Heart left ventricle (tissue), 13 donors: ENCODE measurements at regions not wholly inside any gene's neighbourhood (a gene's known extent, or its start where the extent isn't known, plus 50 kb on each side); places are given as distances from the start of the nearest gene placed in this dataset.

ENCODE experiments used
- CTCF ChIP-seq, 12 donors: fragments of 200-600 bp; sonication (generic) in 4 of 12; IDR thresholded peaks; one replicate each; pipeline versions ENCODE4 v1.5.0 to v1.8.0; 2018 to 2022; ENCODE audit warnings: antibody characterized with exemption in 12 of 12, mild to moderate bottlenecking in 5 of 12
- POLR2A ChIP-seq, 2 donors: fragments of 450-650 bp; IDR thresholded peaks; one replicate each; pipeline ENCODE4 v1.6.1; 2017; ENCODE audit warnings: antibody characterized with exemption in 2 of 2, mild to moderate bottlenecking in 2 of 2, moderate library complexity in 2 of 2
- donor health status: ischemic (EF 13 %, LVEDD 7.1; RV severe dilation, severe dysfunction).
- donor health status: DM: no; HTN: yes; CAD: no.
- donor health status: DM: no; HTN: no; CAD: no.
- donor health status: ischemic (EF 25% LVEDD 6.9; RV normal size, moderate dysfunction).
- donor health status: ischemic (EF 25% LVEDD 5.7; RV mildly dilated, moderate dysfunction).
- donor health status: ischemic (EF 35%, LVEDD 5.7; RV mildly dilated, moderate dysfunction).
- donor health status: nonischemic (EF 11% LVEDD 7.7; RV severe dilation, severe dysfunction).
- donor health status: DM: yes; HTN: yes; CAD: no.
- donor health status: PGD.
- donor health status: ischemic (EF 29% LVEDD 5.4; RV normal size, mild dysfunction).
- donor health status: nonischemic (EF 23%, LVEDD 6.1; RV moderate dilation, normal function).

- TF ChIP-seq POLR2A (IDR thresholded peaks at IDR 0.05) (no peak), CTCF (IDR thresholded peaks at IDR 0.05) (no peak)
These were observed 338.4 kb downstream of the MN1 start for GRCh38 chr22:27463121-27463660.
